Osteocyte (in vitro differentiated cells): ENCODE measurements at regions not wholly inside any gene's neighbourhood (a gene's known extent, or its start where the extent isn't known, plus 50 kb on each side); places are given as distances from the start of the nearest gene placed in this dataset.

ENCODE experiments used
- DNase-seq: peaks from one replicate; pipeline ENCODE4 v3.0.0; 2021; ENCODE audit warnings: mixed read lengths; ENCODE audit not compliant: unreplicated experiment; ENCODE audit errors: extremely low spot score
- H3K27ac Mint-ChIP-seq: one replicate; pipeline ENCODE4 v1.8.0; 2021; ENCODE audit warnings: mild to moderate bottlenecking, mixed read lengths; ENCODE audit not compliant: unreplicated experiment
- H3K27me3 Mint-ChIP-seq: one replicate; pipeline ENCODE4 v1.8.0; 2021; ENCODE audit warnings: mixed read lengths; ENCODE audit not compliant: unreplicated experiment
- H3K36me3 Mint-ChIP-seq: one replicate; pipeline ENCODE4 v1.8.0; 2021; ENCODE audit warnings: mixed read lengths; ENCODE audit not compliant: unreplicated experiment
- H3K4me1 Mint-ChIP-seq: one replicate; pipeline ENCODE4 v1.8.0; 2021; ENCODE audit warnings: mixed read lengths; ENCODE audit not compliant: unreplicated experiment
- H3K4me3 Mint-ChIP-seq: one replicate; pipeline ENCODE4 v1.8.0; 2021; ENCODE audit warnings: mild to moderate bottlenecking, moderate library complexity, mixed read lengths; ENCODE audit not compliant: unreplicated experiment
- H3K9me3 Mint-ChIP-seq: one replicate; pipeline ENCODE4 v1.8.0; 2021; ENCODE audit warnings: mixed read lengths; ENCODE audit not compliant: unreplicated experiment
- CTCF ChIP-seq: fragments of 200-600 bp; sonication (generic); IDR thresholded peaks from 2 replicates; pipeline ENCODE4 v1.5.0; 2021; ENCODE audit warnings: antibody characterized with exemption, mild to moderate bottlenecking, moderate library complexity

GRCh38 chr3:176661432-176661964, 535.8 kb downstream of the TBL1XR1 start:
- Mint-ChIP-seq H3K4me3 (no peak overlapping the region), H3K9me3 (no peaks in the 10 kb centered on the region), H3K27ac (no peak overlapping the region), H3K27me3 (peaks cover 7% of the 10 kb centered on the region), H3K4me1 (peaks cover 8% of the 10 kb centered on the region), H3K36me3 (no peaks in the 10 kb centered on the region)
- no peak for DNase-seq
- TF ChIP-seq CTCF = no peak

- peaks cover 7% of the 10 kb centered on the region for H3K27me3 Mint-ChIP-seq
- no peaks in the 10 kb centered on the region for H3K36me3 Mint-ChIP-seq
- H3K27ac Mint-ChIP-seq = no peak overlapping the region
- DNase-seq = no peak
- no peak for TF ChIP-seq CTCF
- no peaks in the 10 kb centered on the region for H3K4me1 Mint-ChIP-seq
- no peaks in the 10 kb centered on the region for H3K9me3 Mint-ChIP-seq
- no peak overlapping the region for H3K4me3 Mint-ChIP-seq
These were observed 541.7 kb downstream of the TBL1XR1 start for GRCh38 chr3:176655404-176656094.

GRCh38 chr3:176651622-176652021, 545.7 kb downstream of the TBL1XR1 start:
- no peak overlapping the region for H3K27ac Mint-ChIP-seq

GRCh38 chr3:176650478-176650877, 546.8 kb downstream of the TBL1XR1 start:
- Mint-ChIP-seq H3K4me3 (no peak overlapping the region), H3K27me3 (no peaks in the 10 kb centered on the region), H3K27ac (no peak overlapping the region), H3K36me3 (no peaks in the 10 kb centered on the region), H3K4me1 (no peaks in the 10 kb centered on the region), H3K9me3 (no peaks in the 10 kb centered on the region)
- no peak for TF ChIP-seq CTCF
- no peak for DNase-seq

More at GRCh38 chr3:176651622-176652021, 545.7 kb downstream of the TBL1XR1 start:
- Mint-ChIP-seq H3K9me3 (no peaks in the 10 kb centered on the region), H3K4me1 (no peaks in the 10 kb centered on the region), H3K36me3 (no peaks in the 10 kb centered on the region), H3K27me3 (no peaks in the 10 kb centered on the region), H3K4me3 (no peak overlapping the region)
- TF ChIP-seq CTCF = no peak
- DNase-seq = no peak

GRCh38 chr3:176647987-176648386, 549.3 kb downstream of the TBL1XR1 start:
- TF ChIP-seq CTCF = no peak
- no peak for DNase-seq
- no peak overlapping the region for H3K27ac Mint-ChIP-seq
- no peaks in the 10 kb centered on the region for H3K4me1 Mint-ChIP-seq
- H3K36me3 Mint-ChIP-seq = no peaks in the 10 kb centered on the region
- H3K9me3 Mint-ChIP-seq = no peaks in the 10 kb centered on the region
- H3K4me3 Mint-ChIP-seq = no peak overlapping the region
- no peaks in the 10 kb centered on the region for H3K27me3 Mint-ChIP-seq
